T1000 (cell line): ENCODE measurements at regions not wholly inside any gene's neighbourhood (a gene's known extent, or its start where the extent isn't known, plus 50 kb on each side); places are given as distances from the start of the nearest gene placed in this dataset.
"Not testable (repeated sequence)": the region's sequence is repeated elsewhere in the genome, so short reads cannot be mapped to it uniquely, and the experiment has no call there.

ENCODE experiments used
- DNase-seq: peaks from one replicate; lab custom pipeline; 2025; ENCODE audit warnings: mixed read lengths; lab: John Stamatoyannopoulos, UW

DNA sequence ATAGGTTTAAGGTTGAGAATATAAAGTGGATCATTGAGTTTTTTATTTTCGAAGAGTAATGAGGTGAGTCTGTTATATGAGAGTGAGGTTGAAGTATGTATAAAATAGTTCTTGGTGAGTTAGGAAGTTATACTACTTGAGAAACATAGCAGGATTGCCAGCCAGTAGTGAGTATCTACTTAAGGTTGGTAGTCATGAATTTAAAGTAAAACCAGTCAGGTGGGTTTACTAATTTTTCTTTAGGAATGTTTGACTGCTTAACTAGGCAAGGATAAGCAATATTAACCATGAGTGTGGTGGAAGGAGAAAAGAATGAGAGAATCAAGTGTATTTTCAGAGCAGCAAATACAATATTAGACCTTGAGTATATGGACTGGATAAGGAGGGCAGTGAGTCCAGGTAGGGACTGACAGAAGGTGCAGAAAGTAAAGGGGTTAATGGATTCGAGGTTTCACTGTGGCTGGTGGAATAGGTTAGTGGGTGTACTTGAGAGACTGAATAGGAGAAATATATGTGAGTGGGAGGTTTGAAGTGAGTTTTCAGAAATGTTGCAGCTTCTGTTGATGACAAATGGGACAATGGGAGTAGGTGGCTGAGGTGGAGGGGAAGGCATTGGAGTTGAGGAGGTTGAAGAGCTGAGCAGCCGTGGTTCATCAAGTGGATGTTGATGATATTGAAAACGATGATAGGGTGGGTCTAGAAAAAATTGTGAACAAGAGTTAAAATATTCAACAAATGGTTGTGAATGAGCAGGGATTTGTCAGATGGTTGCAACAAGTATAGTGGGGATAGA is 232.5 kb upstream of the ASCC3 start:
- no peak for DNase-seq

DNA sequence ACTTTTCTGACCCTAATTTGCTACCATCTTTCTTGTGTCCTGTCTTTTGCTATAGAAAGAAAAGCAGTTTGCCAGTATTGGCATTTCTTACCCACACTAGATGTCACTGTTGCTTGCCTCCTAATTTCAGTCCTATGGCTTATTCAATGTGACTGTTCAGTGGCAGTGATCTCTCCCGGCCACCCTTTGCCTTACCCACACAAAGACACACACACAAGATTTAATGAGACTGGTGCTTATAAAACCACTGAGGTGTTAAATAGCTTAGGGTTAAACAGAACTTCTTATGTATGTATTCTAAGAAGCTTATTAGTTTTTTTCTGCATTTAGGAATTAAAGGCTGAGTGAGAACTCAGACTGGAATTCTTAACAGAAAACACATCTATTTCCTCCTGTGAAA is 233.6 kb upstream of the ASCC3 start:
- DNase-seq: no peak

DNA sequence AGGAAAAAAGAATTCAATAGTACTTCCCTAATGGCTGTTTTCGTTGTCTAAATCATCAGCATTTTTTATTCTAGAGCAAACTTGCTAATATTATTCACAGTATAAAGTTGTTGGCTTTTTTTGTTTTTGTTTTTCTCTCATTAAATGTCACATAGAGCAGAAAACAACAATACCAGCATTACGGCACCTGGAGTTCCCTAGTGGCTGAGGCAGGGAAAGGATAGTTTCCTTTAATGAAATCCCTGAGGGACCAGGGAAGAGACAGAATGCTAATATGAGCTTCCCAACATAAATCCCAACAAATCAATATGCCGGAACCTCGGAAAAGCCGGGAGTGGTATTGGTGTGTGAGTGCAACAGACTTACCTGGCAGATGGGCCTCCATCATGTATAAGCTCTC is 235.2 kb upstream of the ASCC3 start:
- no peak for DNase-seq

DNA sequence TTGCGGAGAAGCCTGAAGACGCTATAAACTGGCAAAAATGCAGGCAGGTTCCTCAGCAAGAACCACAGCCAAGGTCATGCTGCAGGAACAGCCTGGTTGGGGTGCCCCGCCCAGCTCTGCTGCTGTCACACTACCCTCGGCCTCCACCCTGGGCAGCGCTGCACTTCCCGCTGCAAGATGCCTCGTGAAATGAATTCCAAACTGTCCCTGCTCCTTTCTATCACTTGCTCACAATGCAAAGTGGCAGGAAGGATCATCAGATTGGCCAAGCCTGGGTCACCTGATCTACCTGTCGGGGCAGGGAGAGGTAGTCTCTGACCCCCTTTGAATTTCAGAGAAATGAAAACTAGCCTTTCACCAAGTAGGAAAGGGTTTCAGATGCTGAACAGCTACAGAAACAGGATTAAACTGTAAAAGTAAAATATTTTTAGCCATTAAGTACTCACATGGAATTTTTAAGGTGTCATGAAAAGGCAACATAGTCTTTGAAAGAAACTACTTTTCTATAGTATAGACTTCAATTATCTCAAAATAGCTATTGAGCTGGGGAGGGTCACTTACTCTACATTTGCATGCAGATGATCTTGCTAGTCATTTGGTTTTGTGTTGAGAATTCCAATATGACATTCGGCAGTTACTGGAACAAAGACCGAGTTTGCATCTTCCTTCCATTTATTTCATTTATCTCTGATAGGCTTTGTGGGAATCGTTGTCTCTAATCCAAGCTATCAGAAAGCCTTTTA is 236.4 kb upstream of the ASCC3 start:
- no peak for DNase-seq

DNA sequence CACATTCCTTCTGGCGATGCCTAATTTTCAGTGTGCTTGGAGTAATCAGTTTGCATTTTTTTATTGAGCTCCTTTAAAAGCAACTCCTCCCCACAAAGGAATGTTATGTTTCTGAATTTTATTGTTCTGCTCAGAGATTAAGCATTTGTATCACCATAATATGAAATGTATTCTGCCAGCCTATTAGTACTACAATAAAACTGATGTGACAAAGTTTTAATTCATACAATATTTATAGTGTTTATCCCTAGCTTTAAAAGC is 236.9 kb upstream of the ASCC3 start:
- DNase-seq: no peak

DNA sequence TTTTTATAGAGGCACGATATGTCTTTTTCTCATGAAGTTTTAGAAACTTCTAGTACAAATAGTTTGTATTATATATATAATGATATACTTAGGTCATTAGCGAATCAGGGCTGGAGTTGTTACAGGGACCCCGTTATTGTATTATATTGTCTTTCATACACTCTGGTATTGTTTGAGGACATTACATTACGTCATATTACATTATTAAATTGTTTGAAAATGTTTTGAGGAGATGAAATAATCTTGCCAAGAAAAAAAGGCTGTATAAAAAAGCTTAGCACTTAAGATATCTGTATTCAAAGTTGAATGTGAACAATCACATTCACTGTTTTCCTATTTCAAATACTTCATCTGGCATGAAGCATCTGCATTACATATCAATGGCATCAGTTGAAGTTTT is 239.6 kb upstream of the ASCC3 start:
- DNase-seq: no peak

DNA sequence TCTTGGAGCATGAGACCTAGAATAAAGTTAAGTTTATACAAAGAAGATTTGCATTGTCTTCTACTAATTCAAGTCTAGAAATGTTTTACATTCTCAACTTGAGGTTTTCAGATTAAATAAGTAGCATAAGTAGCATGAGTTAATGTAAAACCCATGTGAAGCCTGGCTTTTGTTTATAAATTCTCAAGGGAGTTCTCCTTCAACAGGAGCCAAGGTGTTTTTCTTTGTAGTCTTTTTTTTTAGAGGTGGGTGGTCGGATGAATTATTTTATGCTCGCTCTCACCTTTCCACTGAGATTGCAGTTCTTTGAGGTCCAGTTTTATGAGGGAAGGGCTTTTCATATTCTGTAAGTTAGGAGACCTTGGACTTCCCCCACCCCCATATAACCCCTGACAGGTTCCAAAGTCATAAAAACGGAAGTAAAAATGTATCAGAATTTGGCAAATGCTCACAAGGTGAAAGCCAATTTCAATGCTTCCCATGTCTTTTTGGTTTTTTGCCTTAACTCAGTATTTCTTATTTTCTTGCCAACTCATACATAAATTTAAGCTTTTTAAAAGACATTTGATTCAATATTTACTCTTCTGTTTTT is 244.3 kb upstream of the ASCC3 start:
- no peak for DNase-seq

DNA sequence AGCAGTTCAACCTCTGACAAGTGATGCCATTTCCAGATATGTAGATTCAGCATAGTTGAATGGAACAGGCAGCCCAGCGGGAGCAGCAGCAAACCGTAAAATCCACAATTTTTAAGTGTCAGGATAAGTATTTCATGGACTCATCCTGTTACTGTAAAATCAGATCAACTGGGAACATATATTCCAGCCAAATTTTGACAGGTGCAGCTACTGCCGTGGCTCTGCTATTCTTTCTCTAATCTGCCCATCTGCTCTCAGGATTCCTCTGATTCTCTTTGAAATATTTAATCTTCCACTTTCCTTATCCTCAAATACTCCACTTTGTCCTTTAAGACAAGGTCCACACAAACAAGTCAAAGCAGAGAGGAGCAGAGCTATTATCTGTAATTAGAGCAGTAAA is 245.4 kb upstream of the ASCC3 start:
- DNase-seq: no peak

DNA sequence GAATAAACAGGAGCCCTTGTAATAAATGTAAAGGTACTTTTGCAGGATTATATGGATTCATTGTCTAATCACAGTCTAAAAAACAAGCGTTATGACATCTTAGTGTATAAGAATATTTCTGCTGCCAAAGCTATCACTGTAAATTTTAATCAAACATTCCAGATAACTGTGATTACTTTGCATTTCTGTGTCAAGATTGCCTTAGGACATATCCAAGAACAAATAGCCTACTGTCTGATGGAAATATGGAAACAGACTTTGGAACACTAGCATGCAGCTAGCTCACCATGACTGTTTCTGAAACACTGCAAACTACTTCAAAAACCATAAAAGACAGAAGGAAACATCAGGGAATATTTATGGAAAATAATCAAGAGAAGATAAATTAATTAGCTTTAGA is 248.7 kb upstream of the ASCC3 start:
- DNase-seq: no peak

DNA sequence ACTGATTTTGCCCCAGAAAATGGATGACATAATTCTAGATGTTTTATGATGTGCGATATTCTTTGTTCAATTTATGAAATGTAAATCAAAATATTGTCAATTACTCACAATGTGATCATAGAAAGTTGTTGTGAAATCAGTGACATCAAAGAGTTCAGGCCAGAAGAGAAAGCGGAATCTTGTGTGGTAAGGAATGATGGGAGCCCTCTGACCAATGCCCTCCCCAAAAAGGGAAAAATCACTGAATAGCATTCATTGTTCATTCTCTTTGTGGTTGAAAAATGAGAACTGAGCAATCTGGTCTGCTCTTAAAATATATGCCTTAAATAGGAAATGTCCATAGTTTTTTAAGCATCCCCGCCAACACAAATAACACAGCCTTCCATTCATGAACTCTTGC is 247.1 kb upstream of the GRIK2 start:
- no peak for DNase-seq

DNA sequence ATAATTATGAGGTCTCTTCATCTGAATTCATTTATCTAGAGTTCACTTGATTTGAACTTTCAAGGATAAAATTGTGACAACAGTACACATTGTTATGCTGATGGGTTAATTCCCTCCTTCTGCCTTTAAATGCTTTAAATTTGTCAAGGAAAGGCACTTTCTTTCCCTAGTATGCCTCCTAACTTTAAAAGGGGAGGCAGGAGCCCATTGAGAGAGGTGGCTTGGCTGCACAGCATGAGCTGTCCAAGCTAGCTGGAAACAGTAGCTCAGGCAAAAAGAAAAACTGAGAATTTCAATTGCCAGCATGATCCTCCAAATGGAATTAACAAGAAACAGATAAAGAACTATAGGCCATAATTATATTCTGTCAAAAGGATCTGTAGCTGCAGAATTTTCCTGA is 243.3 kb upstream of the GRIK2 start:
- DNase-seq: no peak

DNA sequence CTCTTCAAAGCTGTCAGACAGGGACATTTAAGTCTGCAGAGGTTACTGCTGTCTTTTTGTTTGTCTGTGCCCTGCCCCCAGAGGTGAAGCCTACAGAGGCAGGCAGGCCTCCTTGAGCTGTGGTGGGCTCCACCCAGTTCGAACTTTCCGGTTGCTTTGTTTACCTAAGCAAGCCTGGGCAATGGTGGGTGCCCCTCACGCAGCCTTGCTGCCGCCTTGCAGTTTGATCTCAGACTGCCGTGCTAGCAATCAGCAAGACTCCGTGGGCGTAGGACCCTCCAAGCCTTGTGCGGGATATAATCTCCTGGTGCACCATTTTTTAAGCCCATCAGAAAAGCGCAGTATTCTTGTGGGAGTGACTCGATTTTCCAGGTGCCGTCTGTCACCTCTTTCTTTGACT is 235.9 kb upstream of the GRIK2 start:
- not testable (repeated sequence) for DNase-seq

DNA sequence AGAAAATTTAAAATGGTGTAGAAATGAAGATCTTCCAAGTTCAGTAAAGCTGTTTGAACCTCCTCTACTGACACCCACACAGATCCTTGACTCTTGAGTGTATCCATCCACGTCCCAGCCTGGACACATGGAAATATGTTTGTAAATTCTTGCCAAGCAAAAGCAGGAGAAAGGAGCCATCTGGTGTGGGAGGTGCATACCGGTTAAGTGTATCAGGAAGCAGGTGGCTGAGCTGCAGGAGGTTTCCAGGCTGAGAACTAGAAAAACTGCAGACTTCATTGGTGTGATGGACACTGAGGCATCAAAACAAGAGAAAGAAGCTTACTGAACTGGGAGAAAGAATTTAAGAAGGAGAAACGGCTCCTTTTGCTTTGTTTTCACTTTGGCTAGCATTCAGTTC is 229.9 kb upstream of the GRIK2 start:
- no peak for DNase-seq

DNA sequence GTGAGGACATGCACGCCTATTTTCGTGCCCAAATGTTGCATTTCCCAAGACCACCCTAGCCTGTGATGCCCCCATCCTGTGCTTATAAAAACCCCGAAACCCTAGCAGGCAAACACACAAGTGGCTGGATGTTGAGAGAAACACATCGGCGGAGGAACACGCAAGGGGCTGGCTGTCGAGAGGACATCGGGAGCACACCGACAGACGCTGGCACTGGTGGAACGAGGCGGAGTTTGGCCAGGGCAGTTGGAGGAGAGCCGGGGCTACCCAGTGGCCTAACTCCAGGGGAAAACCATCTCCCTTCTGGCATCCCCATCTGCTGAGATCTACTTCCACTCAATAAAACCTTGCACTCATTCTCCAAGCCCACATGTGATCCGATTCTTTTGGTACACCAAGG is 225.9 kb upstream of the GRIK2 start:
- no peak for DNase-seq

DNA sequence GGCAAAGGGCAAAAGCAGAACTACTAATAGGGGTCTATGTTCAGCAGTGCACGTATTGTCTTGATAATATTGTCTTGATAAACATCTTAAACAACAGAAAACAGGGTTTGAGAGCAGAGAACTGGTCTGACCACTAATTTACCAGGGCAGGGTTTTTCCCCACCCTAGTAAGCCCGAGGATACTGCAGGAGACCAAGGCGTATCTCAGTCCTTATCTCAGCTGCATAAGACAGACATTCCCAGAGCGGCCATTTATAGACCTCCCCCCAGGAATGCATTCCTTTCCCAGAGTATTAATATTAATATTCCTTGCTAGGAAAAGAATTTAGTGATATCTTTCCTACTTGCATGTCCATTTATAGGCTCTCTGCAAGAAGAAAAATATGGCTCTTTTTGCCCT is 222.5 kb upstream of the GRIK2 start:
- not testable (repeated sequence) for DNase-seq

DNA sequence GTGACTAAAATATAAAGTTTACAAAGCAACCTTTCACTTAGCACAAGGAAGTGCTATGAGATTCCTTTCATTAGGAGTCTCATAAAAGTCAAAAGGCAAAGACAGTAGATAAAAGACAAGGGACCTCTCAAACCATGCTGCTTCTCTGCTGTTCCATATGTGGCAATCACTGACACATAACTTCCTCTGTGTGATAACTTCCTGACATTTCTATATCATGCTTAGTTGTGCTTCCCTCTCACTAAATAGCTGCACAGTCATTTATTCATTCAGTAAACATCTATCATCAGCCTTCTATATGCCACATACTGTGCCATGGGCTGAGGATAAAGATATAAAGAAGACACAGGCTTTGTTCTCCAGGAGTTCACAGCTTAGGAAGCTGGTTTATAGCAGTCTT is 214.8 kb upstream of the GRIK2 start:
- DNase-seq: no peak

DNA sequence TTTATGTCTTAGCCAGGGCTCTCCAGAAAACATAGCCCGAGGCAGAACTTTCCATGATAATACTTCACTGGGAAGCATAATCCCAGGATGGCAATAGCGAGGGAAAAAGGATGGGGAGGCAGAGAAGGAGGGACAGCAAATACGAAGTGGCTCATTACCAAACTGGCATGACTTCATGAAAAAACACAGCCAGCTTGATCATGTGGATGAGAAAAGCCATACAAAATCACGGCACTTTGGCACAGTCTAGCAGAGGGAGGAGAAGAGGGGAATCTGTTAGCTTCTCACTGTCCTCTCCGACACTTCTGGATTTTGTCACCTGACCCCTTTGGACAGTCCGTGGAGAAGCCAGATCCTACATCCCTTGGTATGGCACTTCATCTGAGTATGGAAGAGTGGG is 212.5 kb upstream of the GRIK2 start:
- DNase-seq: no peak

DNA sequence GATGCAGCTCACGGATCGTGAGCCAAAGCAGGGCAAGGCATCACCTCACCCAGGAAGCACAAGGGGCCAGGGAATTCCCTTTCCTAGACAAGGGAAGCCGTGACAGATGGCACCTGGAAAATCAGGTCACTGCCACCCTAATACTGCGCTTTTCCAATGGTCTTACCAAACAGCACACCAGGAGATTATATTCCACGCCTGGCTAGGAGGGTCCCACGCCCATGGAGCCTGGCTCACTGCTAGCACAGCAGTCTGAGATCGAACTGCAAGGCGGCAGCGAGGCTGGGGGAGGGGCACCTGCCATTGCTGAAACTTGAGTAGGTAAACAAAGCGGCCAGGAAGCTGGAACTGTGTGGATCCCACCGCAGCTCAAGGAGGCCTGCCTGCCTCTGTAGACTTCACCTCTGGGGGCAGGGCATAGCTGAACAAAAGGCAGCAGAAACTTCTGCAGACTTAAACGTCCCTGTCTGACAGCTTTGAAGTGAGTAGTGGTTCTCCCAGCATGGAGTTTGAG is 205.2 kb upstream of the GRIK2 start:
- DNase-seq: not testable (repeated sequence)

DNA sequence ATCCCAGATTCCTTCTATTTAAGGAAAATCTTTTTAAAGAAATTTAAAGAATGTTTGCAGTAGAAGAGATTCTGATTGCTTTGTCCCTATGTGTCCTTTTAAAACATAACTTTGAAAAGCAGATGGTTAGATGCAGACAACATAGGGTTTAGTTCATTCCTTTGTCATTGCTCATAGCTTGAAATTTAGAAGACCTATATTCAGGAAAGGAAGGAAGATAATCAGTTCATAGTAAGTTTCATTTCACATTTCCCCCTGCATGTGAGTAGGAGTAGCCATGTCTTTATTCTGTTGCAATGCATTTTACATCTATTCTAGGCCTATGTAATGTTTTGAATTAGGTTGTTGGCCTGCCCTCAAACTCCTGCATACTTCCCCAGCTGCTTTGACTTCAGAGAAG is 197.9 kb upstream of the GRIK2 start:
- DNase-seq: no peak

DNA sequence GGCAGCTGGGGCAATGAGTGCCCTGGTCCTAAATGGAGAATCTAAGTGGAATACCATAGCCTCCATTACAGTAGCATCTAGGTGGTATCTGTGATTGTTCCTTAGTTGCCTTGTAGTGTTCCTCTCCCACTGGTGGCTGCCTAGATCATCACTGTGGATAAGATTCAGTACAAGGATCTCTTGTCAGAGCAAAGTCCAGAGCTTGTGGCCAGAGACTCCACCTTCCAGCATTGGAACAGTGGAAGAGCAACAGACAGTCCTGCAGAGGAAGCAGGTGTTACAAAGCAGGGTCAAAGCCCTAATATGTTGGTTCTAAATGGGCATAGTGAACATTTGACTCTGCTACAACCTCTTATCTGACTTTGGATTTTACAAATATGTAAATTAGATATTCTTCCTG is 194.1 kb upstream of the GRIK2 start:
- no peak for DNase-seq

DNA sequence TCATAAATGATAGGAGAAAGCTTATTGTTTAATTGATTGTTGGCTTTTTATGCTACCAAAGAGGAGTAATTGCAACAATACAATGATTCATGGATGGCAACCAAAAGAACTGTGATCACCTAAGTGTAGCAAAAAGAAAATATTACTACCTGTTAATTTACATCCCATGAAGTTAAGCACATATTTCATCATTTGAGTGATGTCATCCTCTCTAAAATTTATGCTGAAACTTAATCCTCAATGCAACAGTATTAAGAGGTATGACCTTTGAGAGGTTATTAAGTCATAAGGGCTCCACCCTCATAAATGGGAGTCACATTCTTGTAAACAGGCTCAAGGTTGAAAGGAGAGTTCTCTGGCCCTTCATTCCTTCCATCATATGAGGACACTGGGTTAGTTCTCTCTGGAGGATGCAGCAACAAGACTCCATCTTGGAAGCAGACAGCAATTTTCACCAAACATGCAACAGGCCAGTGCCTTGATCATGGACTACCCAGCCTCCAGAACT is 190.6 kb upstream of the GRIK2 start:
- no peak for DNase-seq

DNA sequence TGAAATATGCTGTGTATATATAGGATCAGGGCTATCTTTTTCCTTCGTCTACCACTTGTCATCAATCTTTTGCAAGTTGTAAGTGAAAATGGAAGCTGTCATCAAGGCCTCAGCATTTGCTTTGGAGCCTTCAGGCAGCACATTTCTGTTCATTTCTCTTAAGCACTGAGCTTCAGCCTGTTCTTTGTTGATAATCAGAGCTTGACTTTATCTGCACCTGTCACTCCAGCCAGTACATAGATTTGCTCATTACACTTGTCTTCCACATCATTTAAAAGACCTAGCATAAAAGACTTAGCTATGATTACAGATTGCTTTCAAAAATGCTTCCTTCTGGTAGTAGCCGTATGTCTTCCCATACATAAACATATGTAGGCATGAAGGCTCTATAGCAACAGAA is 189.8 kb upstream of the GRIK2 start:
- DNase-seq: no peak

DNA sequence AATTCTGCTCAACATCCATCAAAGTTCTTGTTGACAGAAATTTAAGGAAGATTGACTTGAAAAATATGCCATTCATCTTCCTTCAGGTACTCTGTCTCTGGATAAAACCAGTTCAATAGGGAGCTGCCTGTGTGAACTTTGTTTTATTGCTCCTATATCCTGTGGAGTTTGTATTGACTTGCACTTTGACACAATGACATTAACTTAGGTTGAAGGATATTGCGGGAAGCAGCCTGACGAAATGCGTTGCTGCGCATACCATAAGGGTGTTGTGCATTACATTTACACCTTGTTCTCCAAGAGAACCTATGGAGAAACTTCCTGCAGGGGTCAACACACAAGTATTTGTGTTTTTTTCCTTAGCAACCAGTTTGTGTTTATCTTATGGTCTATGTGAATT is 185.4 kb upstream of the GRIK2 start:
- no peak for DNase-seq
